GM12878 (cell line): ENCODE measurements at regions not wholly inside any gene's neighbourhood (a gene's known extent, or its start where the extent isn't known, plus 50 kb on each side); places are given as distances from the start of the nearest gene placed in this dataset.

ENCODE experiments used
- ATAC-seq: fragments of 200-7000 bp; cut with Tn5 transposase; 3 replicates; pipeline ENCODE4 v1.9.1; 2020; ENCODE audit warnings: mild to moderate bottlenecking, moderate library complexity
- BruUV-seq: library from RNA; stranded (reverse); fragments of 400-500 nt; replicated peaks from 2 replicates; lab custom pipeline; 2021; lab: Mats Ljungman, UMichigan
- CTCF ChIA-PET: fragments of 300-600 bp; sonication (Branson Sonifier 250); formaldehyde crosslinking; extraction: SDS; loops from one replicate; lab custom pipeline; 2021; ENCODE audit warnings: inconsistent platforms; lab: Yijun Ruan, JAX
- POLR2A ChIA-PET: fragments of 350-600 bp; formaldehyde crosslinking; extraction: SDS; loops from one replicate; lab custom pipeline; 2021; ENCODE audit warnings: inconsistent platforms; lab: Charles Lee
- RAD21 ChIA-PET: fragments of 300-600 bp; sonication (Branson Sonifier 250); formaldehyde crosslinking; loops from one replicate; lab custom pipeline; 2023; ENCODE audit warnings: antibody characterized with exemption; ENCODE audit not compliant: unreplicated experiment; lab: Charles Lee
- SMC1A ChIA-PET: fragments of 300-600 bp; sonication (Branson Sonifier 250); formaldehyde crosslinking; loops from one replicate; lab custom pipeline; 2023; ENCODE audit not compliant: unreplicated experiment, uncharacterized antibody; lab: Charles Lee
- DNase-seq: peaks from one replicate; pipeline ENCODE4 v3.0.0-alpha.2; 2011; ENCODE audit warnings: low read depth, low spot score
- FAIRE-seq: peaks from 3 replicates; lab custom pipeline; 2011; peaks lifted over from hg19 to GRCh38; lab: Jason Lieb, UNC
- H2AFZ ChIP-seq: 2 replicates; pipeline ENCODE4 v1.6.0; 2011; ENCODE audit warnings: low read depth, low read length, control low read depth; ENCODE audit not compliant: control insufficient read depth
- H3K27ac ChIP-seq: 2 replicates; pipeline ENCODE4 v1.5.1; 2011; ENCODE audit warnings: control low read depth; ENCODE audit not compliant: control insufficient read depth, insufficient read depth
- H3K27me3 ChIP-seq, 2 experiments: replicated peaks in 1 of 2; 2 replicates each; pipeline versions ENCODE4 v1.6.0 to v1.6.1; 2011; ENCODE audit warnings: low read length in 1 of 2; ENCODE audit not compliant: control insufficient read depth in 2 of 2, insufficient read depth in 2 of 2
- H3K36me3 ChIP-seq, 2 experiments: 2 replicates each; pipeline ENCODE4 v1.5.1; 2011; ENCODE audit warnings: low read length in 1 of 2; ENCODE audit not compliant: control insufficient read depth in 2 of 2, insufficient read depth in 2 of 2
- H3K4me1 ChIP-seq: 2 replicates; pipeline ENCODE4 v1.6.1; 2011; ENCODE audit warnings: mild to moderate bottlenecking, low read length, moderate library complexity, mixed read lengths; ENCODE audit not compliant: control insufficient read depth, insufficient read depth
- H3K4me2 ChIP-seq: 2 replicates; pipeline ENCODE4 v1.6.0; 2011; ENCODE audit warnings: control low read depth; ENCODE audit not compliant: control insufficient read depth, insufficient read depth
- H3K4me3 ChIP-seq: fragments of 200-600 bp; sonication (generic); 2 replicates; pipeline ENCODE4 v1.5.1; 2016
- H3K79me2 ChIP-seq: 2 replicates; pipeline ENCODE4 v1.6.0; 2011; ENCODE audit warnings: low read length; ENCODE audit not compliant: control insufficient read depth, insufficient read depth
- H3K9ac ChIP-seq: 2 replicates; pipeline ENCODE4 v1.8.0; 2011; ENCODE audit warnings: low read length, control low read depth, mixed read lengths; ENCODE audit not compliant: control insufficient read depth, insufficient read depth
- H3K9me3 ChIP-seq: replicated peaks from 3 replicates; pipeline ENCODE4 v1.5.1; 2011; ENCODE audit warnings: mild to moderate bottlenecking, low read length; ENCODE audit not compliant: control insufficient read depth, insufficient read depth
- H4K20me1 ChIP-seq: 2 replicates; pipeline ENCODE4 v1.6.0; 2011; ENCODE audit not compliant: control insufficient read depth, insufficient read depth
- EZH2 ChIP-seq: IDR thresholded peaks from 2 replicates; pipeline ENCODE4 v1.6.1; 2012; ENCODE audit warnings: low read depth, mild to moderate bottlenecking, control low read depth, inconsistent platforms, low read length, borderline replicate concordance; ENCODE audit not compliant: control insufficient read depth
- FOS ChIP-seq: IDR thresholded peaks from 3 replicates; pipeline ENCODE4 v1.6.1; 2011; ENCODE audit warnings: borderline replicate concordance; ENCODE audit not compliant: insufficient read length; ENCODE audit errors: extremely low read depth
- PAX5 ChIP-seq: IDR thresholded peaks from 2 replicates; pipeline ENCODE4 v1.6.1; 2011; ENCODE audit warnings: low read depth, low read length, borderline replicate concordance
- POU2F2 ChIP-seq: IDR thresholded peaks from 3 replicates; pipeline ENCODE4 v1.6.1; 2011; ENCODE audit warnings: low read depth, mild to moderate bottlenecking, low read length, borderline replicate concordance
- RCOR1 ChIP-seq: conservative IDR thresholded peaks from 2 replicates; pipeline ENCODE4 v1.6.1; 2012; ENCODE audit warnings: low read depth, low read length, improper control_type of control experiment
- YBX1 ChIP-seq: fragments of 450-650 bp; IDR thresholded peaks from 2 replicates; pipeline ENCODE4 v1.6.1; 2016; ENCODE audit warnings: antibody characterized with exemption
- ZNF274 ChIP-seq: IDR thresholded peaks from one replicate; pipeline ENCODE4 v1.8.0; 2011; ENCODE audit not compliant: insufficient read length, insufficient read depth
- WGBS: methylation state at CpG from one replicate; pipeline ENCODE4 v1.1.6; 2016; ENCODE audit warnings: low lambda C conversion rate; ENCODE audit not compliant: insufficient replicate concordance, insufficient coverage; ENCODE audit errors: missing lambda C conversion rate; 5-methylcytosine and 5-hydroxymethylcytosine counted together
- in situ Hi-C: fragments of 300-500 bp; cut with MboI; formaldehyde crosslinking; loops from 9 replicates; pipeline ENCODE4 v1.14.3; 2018; ENCODE audit warnings: mixed read lengths
- intact Hi-C: fragments of 100-400 bp; cut with micrococcal nuclease; formaldehyde crosslinking; loops from one replicate; pipeline ENCODE4 v1.14.2; 2022; ENCODE audit not compliant: unreplicated experiment
- TF ChIP-seq, protein P1 (sequence below): IDR thresholded peaks from 2 replicates; pipeline ENCODE4 v1.6.1; 2012; ENCODE audit warnings: improper control_type of control experiment, low read depth, low read length; ENCODE audit not compliant: insufficient replicate concordance
- TF ChIP-seq, protein P2 (sequence below): fragments of 450-650 bp; IDR thresholded peaks from 2 replicates; pipeline ENCODE4 v1.6.1; 2017; ENCODE audit warnings: mild to moderate bottlenecking, low read depth, inconsistent platforms; ENCODE audit not compliant: poor library complexity, severe bottlenecking
- TF ChIP-seq, protein P3 (sequence below): fragments of 450-650 bp; IDR thresholded peaks from 2 replicates; pipeline ENCODE4 v1.6.1; 2017; ENCODE audit warnings: antibody characterized with exemption, mild to moderate bottlenecking, moderate library complexity

- Histone ChIP-seq H3K79me2 (no peaks in the 10 kb centered on the region), H3K4me1 (no peaks in the 10 kb centered on the region), H3K4me3 (no peak overlapping the region), H4K20me1 (no peaks in the 10 kb centered on the region; the same call in 1 of the 2 replicates), H3K9me3 (peaks cover 8% of the 10 kb centered on the region; the same call in 2 of the 3 replicates), H3K9ac (no peak overlapping the region)
- BruUV-seq = no TSS peak
- no peak for DNase-seq
- 0% methylated on average over 1 of the region's 1 CpG for WGBS
- TF ChIP-seq, protein P1, sequence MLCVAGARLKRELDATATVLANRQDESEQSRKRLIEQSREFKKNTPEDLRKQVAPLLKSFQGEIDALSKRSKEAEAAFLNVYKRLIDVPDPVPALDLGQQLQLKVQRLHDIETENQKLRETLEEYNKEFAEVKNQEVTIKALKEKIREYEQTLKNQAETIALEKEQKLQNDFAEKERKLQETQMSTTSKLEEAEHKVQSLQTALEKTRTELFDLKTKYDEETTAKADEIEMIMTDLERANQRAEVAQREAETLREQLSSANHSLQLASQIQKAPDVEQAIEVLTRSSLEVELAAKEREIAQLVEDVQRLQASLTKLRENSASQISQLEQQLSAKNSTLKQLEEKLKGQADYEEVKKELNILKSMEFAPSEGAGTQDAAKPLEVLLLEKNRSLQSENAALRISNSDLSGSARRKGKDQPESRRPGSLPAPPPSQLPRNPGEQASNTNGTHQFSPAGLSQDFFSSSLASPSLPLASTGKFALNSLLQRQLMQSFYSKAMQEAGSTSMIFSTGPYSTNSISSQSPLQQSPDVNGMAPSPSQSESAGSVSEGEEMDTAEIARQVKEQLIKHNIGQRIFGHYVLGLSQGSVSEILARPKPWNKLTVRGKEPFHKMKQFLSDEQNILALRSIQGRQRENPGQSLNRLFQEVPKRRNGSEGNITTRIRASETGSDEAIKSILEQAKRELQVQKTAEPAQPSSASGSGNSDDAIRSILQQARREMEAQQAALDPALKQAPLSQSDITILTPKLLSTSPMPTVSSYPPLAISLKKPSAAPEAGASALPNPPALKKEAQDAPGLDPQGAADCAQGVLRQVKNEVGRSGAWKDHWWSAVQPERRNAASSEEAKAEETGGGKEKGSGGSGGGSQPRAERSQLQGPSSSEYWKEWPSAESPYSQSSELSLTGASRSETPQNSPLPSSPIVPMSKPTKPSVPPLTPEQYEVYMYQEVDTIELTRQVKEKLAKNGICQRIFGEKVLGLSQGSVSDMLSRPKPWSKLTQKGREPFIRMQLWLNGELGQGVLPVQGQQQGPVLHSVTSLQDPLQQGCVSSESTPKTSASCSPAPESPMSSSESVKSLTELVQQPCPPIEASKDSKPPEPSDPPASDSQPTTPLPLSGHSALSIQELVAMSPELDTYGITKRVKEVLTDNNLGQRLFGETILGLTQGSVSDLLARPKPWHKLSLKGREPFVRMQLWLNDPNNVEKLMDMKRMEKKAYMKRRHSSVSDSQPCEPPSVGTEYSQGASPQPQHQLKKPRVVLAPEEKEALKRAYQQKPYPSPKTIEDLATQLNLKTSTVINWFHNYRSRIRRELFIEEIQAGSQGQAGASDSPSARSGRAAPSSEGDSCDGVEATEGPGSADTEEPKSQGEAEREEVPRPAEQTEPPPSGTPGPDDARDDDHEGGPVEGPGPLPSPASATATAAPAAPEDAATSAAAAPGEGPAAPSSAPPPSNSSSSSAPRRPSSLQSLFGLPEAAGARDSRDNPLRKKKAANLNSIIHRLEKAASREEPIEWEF = no peak
- TF ChIP-seq, protein P2, sequence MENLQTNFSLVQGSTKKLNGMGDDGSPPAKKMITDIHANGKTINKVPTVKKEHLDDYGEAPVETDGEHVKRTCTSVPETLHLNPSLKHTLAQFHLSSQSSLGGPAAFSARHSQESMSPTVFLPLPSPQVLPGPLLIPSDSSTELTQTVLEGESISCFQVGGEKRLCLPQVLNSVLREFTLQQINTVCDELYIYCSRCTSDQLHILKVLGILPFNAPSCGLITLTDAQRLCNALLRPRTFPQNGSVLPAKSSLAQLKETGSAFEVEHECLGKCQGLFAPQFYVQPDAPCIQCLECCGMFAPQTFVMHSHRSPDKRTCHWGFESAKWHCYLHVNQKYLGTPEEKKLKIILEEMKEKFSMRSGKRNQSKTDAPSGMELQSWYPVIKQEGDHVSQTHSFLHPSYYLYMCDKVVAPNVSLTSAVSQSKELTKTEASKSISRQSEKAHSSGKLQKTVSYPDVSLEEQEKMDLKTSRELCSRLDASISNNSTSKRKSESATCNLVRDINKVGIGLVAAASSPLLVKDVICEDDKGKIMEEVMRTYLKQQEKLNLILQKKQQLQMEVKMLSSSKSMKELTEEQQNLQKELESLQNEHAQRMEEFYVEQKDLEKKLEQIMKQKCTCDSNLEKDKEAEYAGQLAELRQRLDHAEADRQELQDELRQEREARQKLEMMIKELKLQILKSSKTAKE = no peak
- no peak for TF ChIP-seq RCOR1
- TF ChIP-seq ZNF274 = no peak
- no peak for TF ChIP-seq POU2F2
- no peak for TF ChIP-seq FOS
- no peak for TF ChIP-seq YBX1
- TF ChIP-seq EZH2 = no peak
- TF ChIP-seq PAX5 = no peak
- TF ChIP-seq, protein P3, sequence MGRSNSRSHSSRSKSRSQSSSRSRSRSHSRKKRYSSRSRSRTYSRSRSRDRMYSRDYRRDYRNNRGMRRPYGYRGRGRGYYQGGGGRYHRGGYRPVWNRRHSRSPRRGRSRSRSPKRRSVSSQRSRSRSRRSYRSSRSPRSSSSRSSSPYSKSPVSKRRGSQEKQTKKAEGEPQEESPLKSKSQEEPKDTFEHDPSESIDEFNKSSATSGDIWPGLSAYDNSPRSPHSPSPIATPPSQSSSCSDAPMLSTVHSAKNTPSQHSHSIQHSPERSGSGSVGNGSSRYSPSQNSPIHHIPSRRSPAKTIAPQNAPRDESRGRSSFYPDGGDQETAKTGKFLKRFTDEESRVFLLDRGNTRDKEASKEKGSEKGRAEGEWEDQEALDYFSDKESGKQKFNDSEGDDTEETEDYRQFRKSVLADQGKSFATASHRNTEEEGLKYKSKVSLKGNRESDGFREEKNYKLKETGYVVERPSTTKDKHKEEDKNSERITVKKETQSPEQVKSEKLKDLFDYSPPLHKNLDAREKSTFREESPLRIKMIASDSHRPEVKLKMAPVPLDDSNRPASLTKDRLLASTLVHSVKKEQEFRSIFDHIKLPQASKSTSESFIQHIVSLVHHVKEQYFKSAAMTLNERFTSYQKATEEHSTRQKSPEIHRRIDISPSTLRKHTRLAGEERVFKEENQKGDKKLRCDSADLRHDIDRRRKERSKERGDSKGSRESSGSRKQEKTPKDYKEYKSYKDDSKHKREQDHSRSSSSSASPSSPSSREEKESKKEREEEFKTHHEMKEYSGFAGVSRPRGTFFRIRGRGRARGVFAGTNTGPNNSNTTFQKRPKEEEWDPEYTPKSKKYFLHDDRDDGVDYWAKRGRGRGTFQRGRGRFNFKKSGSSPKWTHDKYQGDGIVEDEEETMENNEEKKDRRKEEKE = no peak
- TF ChIP-seq, all 136 proteins: peak for 0
- no peak overlapping the region for H3K4me2 ChIP-seq
- H3K36me3 ChIP-seq = no peaks in the 10 kb centered on the region
- CTCF ChIA-PET = no interaction called here
- ATAC-seq (no peak), FAIRE-seq (no peak)
- intact Hi-C loops (no loop called here), in situ Hi-C loops (no loop called here)
- RAD21 ChIA-PET = no interaction called here
- H2AFZ ChIP-seq = no peak overlapping the region
- SMC1A ChIA-PET = no interaction called here
- no peak overlapping the region for H3K27ac ChIP-seq
- POLR2A ChIA-PET = no interaction called here
- peaks cover 0 to 15% of the 10 kb centered on the region in 2 experiments; a peak in 3 of 4 replicates for H3K27me3 ChIP-seq
These were observed 54.9 kb upstream of the SLC7A14 start for GRCh38 chr3:170640737-170641171.
